NCI-H69 (cell line): ENCODE measurements at regions not wholly inside any gene's neighbourhood (a gene's known extent, or its start where the extent isn't known, plus 50 kb on each side); places are given as distances from the start of the nearest gene placed in this dataset.

Experiments used
- DNase-seq: peaks from one replicate; lab custom pipeline; 2025; lab: John Stamatoyannopoulos, UW

DNA sequence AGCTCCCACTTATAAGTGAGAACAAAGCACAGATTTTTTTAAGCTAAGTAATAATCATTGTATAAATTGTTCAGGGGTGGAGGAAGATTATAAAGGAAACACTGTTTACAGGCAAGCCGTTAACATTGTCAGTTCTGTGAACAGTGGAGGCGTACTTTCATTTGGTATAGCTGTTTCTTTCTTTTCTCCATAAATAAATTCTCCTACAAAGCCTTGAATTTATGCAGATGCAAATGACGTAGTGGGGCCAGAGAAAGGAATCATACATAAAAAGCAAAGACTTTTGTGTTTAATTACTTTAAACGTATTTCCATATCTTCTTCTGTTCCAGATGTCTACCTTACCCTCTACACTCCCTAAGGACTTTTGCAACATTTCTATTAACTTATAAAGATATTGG lies 914.9 kb downstream of the ZPLD1 start:
- no peak for DNase-seq

GRCh38 chr3:103365467-103365866 lies 930.7 kb downstream of the ZPLD1 start:
- no peak for DNase-seq

GRCh38 chr3:103367481-103367880 lies 932.7 kb downstream of the ZPLD1 start:
- DNase-seq = no peak

DNA sequence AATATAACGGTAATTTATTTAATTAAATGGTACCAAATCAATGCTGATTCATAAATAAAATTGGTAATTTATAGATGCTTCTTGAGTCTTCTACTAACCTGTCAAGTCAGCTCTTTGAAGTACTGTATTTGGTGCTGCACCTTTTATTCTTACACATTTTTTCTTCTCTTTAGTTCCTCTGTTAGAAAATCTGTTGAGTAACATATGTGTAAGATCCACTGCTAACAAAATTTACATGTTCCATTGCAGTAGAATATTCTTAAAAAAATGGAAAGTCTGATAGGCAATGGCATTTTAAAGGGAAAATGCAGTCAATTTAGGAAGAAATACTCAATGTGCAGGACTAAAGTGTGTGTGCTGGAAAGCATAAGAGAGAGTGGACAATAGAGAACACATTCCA lies 936.6 kb downstream of the ZPLD1 start:
- DNase-seq = no peak

DNA sequence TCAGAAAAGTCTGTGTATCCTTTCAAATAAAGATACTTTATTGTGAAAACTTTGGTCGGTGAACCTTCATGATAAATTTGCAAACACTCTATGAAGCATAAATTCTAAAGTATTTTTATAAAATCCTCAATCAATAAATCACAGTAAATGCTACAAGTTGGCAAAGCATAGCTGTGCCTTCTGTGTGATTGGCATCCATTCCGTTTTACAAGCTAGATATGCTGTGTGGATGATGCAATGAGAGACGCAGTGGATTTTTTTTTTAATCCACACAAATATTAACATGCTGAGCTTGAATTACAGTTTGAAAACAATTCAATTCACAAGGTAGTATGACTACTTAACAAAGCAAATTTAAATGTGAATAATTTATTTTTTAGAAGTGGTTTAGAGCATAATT lies 937.2 kb downstream of the ZPLD1 start:
- no peak for DNase-seq

DNA sequence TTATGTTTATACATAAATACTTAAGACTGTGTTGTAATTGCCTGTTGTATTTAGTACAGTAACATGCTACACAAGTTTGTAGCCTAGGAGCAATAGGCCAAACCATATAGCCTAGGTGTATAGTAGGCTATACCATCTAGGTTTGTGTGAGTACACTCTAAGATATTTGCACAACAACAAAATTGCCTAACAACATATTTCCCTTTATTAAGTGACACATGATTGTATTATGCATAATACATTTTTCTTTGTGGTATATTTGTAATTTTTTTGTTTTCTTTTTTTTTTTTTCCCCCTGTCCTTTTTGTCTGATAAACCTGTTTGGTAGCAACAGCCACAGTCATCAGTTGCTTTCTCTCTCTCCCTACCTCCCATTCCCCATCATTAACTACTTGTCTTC lies 945.6 kb downstream of the ZPLD1 start:
- no peak for DNase-seq

GRCh38 chr3:103381296-103382079 lies 946.7 kb downstream of the ZPLD1 start:
- DNase-seq = no peak

GRCh38 chr3:103385961-103386656 lies 951.3 kb downstream of the ZPLD1 start:
- no peak for DNase-seq

- peak; percentile 28 for DNase-seq
Observed at GRCh38 chr3:103388214-103388613, 953.4 kb downstream of the ZPLD1 start.

DNA sequence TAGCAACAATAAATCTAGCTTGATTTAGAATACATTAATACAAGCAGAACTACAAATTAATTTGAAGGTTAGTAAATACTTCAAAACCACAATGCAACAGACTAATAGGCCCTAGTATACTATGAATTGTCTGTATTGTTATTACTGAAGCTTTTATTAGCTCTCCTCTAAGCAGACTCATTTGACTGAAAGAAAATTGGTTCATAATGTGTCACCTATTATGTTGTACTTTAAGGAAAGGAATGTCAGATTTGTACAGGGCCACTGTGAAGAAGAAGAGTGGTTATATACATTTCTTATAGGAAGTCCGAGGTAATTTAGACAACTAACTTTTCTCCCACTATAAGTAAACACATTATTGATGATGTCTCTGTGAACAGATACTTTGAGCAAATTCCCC lies 954.5 kb downstream of the ZPLD1 start:
- DNase-seq = no peak

- no peak for DNase-seq
Observed at GRCh38 chr3:103393395-103394186, 958.8 kb downstream of the ZPLD1 start.

GRCh38 chr3:103403191-103403590 lies 968.4 kb downstream of the ZPLD1 start:
- DNase-seq = peak; percentile 3

GRCh38 chr3:103406320-103406850 lies 971.6 kb downstream of the ZPLD1 start:
- DNase-seq = peak; percentile 67

GRCh38 chr3:103410231-103410630 lies 975.4 kb downstream of the ZPLD1 start:
- DNase-seq = no peak

GRCh38 chr3:103421460-103421859 lies 986.6 kb downstream of the ZPLD1 start:
- no peak for DNase-seq

DNA sequence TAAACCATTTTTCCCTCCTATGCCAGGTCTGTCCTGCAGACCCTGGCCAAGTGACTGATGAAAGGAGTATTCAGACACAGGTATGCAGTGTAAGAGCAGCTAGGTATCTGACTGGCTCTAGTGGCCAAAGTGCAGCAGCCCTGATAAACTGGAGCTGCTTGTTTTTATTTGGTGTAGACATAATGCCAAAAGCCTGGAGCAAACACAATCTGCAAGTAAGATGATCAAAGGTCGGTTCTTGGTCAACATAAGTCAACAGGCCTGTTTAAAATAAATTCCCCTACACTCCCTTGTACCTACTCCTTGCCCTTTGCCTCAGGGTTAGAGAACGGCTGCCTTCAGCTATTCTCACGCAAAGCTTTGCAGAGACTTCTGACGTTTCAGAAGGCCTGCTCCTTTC lies 1003.1 kb downstream of the ZPLD1 start:
- no peak for DNase-seq

- peak; percentile 16 for DNase-seq
Observed at GRCh38 chr3:103440539-103441203, 1005.9 kb downstream of the ZPLD1 start.

GRCh38 chr3:103446953-103447629 lies 1012.3 kb downstream of the ZPLD1 start:
- DNase-seq = no peak

DNA sequence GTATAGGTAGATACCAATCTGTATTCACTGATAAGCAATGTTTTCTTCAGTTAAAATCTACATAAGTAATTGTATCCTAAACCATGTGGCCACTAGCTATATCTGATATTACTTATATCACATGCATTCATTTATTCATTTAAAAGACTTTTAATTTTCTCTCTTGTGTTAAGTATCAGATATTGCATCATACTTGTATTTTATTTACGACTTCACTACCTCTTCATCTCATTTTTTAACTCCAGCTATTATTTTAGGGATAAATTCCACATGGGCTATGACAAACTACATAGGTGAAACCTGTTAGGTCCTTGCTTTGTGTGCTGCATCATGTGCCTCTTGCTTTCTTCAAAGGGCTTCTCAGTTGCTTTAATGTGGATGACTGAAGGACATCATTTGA lies 1018.3 kb downstream of the ZPLD1 start:
- no peak for DNase-seq

DNA sequence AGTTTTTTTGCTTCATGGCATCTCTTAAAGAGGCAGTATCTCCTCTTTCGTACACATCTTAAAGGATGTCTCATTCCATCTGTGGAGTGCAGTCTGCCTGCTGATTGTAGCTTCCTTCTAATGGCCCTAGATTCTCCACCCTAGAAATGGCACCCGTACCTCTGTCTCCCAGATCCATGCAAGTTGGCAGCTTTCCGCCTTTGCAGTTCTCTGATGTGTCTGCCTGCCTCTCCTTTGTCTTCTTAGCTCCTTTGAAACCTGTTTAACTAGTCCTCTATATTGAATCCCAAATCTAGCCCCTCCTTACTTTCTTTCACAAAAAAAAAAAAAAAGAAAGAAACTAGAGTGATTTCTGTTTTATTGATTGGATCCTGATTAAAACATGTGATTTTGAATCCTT lies 1025.0 kb downstream of the ZPLD1 start:
- no peak for DNase-seq

DNA sequence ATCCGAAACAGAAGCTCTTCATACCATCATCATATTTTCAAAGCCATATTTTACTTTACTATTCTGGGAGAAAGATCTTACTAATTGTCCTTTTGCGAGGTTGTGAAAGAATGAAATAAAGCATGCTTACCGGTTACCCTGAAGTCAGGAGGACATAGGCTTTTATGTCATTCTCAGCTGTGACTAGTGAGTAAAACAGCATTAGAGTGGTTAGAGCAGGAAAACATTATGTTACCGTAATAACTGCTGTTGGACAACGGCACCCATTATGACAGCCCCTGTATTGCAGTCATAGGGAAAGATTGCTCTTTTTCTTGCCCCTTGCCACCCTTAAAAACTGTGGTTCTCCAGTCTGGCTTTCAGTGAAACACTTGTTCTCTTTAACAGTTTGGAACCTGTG lies 1035.7 kb downstream of the ZPLD1 start:
- DNase-seq = no peak
